Right lobe of liver (tissue), 4 donors: ENCODE measurements at regions not wholly inside any gene's neighbourhood (a gene's known extent, or its start where the extent isn't known, plus 50 kb on each side); places are given as distances from the start of the nearest gene placed in this dataset.

Source experiments
- CTCF ChIP-seq, 4 donors: fragments of 200-600 bp in 3 of 4; fragments of 450-650 bp in 1 of 4; IDR thresholded peaks; one replicate each; pipeline versions ENCODE4 v1.5.1 to v1.8.0; 2016 to 2022; ENCODE audit warnings: antibody characterized with exemption in 4 of 4, mild to moderate bottlenecking in 2 of 4
- POLR2A ChIP-seq: fragments of 450-650 bp; IDR thresholded peaks from one replicate; pipeline ENCODE4 v1.6.1; 2017; ENCODE audit warnings: antibody characterized with exemption, mild to moderate bottlenecking
- donor health status: DM: no; HTN: no; CAD: no.
- donor health status: DM: no; HTN: no; CAD: no.
- donor health status: DM: no; HTN: yes; CAD: no.

- TF ChIP-seq CTCF (IDR thresholded peaks at IDR 0.05) (no peak), POLR2A (no peak)
These were observed 1816.1 kb upstream of the LRRTM1 start for GRCh38 chr2:82120654-82121053.
